Vagina (tissue), 2 donors: ENCODE measurements at regions not wholly inside any gene's neighbourhood (a gene's known extent, or its start where the extent isn't known, plus 50 kb on each side); places are given as distances from the start of the nearest gene placed in this dataset.

Experiments used
- DNase-seq, 2 donors: peaks; one replicate each; pipeline ENCODE4 v3.0.0-alpha.2; 2017; ENCODE audit errors: extremely low spot score in 2 of 2
- H3K27ac ChIP-seq: fragments of 200-600 bp; sonication (generic); one replicate; pipeline ENCODE4 v1.5.1; 2019
- H3K27me3 ChIP-seq: fragments of 200-600 bp; sonication (generic); one replicate; pipeline ENCODE4 v1.5.1; 2019
- H3K36me3 ChIP-seq, 2 donors: fragments of 200-600 bp; sonication (generic); one replicate each; pipeline ENCODE4 v1.5.1; 2017 to 2019
- H3K4me1 ChIP-seq: fragments of 200-600 bp; sonication (generic); one replicate; pipeline ENCODE4 v1.5.1; 2019
- H3K4me3 ChIP-seq, 2 donors: fragments of 200-600 bp; sonication (generic); 1 replicate in 1 of 2; 2 replicates in 1 of 2; pipeline ENCODE4 v1.5.1; 2016 to 2019
- H3K9me3 ChIP-seq: fragments of 200-600 bp; sonication (generic); one replicate; pipeline ENCODE4 v1.5.1; 2019
- CTCF ChIP-seq, 3 experiments: fragments of 450-650 bp in 2 of 3; fragments of 200-600 bp in 1 of 3; sonication (generic) in 1 of 3; IDR thresholded peaks; one replicate each; pipeline ENCODE4 v1.5.1; 2017 to 2019; ENCODE audit warnings: antibody characterized with exemption in 3 of 3, mild to moderate bottlenecking in 2 of 3, moderate library complexity in 2 of 3
- POLR2A ChIP-seq, 2 donors: fragments of 450-650 bp; IDR thresholded peaks; one replicate each; pipeline ENCODE4 v1.6.1; 2017; ENCODE audit warnings: antibody characterized with exemption in 2 of 2, mild to moderate bottlenecking in 2 of 2, moderate library complexity in 2 of 2
- POLR2AphosphoS5 ChIP-seq, 2 donors: sonication (generic); formaldehyde crosslinking; IDR thresholded peaks; one replicate each; pipeline ENCODE4 v1.9.0; 2017; ENCODE audit warnings: antibody characterized with exemption in 2 of 2, mild to moderate bottlenecking in 2 of 2, low read depth in 1 of 2; ENCODE audit not compliant: insufficient read depth in 1 of 2
- intact Hi-C: fragments of 100-400 bp; cut with DNase I; formaldehyde crosslinking; loops from one replicate; pipeline ENCODE4 v1.15.1; 2023

- Histone ChIP-seq H3K27me3 (no peaks in the 10 kb centered on the region), H3K9me3 (no peaks in the 10 kb centered on the region), H3K27ac (no peak overlapping the region), H3K4me3 (no peak overlapping the region), H3K4me1 (no peaks in the 10 kb centered on the region), H3K36me3 (no peaks in the 10 kb centered on the region)
- TF ChIP-seq POLR2A (IDR thresholded peaks at IDR 0.05) (no peak), CTCF (IDR thresholded peaks at IDR 0.05) (no peak), POLR2AphosphoS5 (IDR thresholded peaks at IDR 0.05; ENCODE audit: insufficient read depth in 1 of 2, low read depth in 1 of 2) (no peak)
- DNase-seq, result no peak
- intact Hi-C loops, result no loop called here
Measured at GRCh38 chr5:159412284-159413046, 82.2 kb upstream of the IL12B start.

GRCh38 chr5:159414021-159414420 is 83.7 kb upstream of the IL12B start:
- Histone ChIP-seq H3K4me3 (no peak overlapping the region), H3K27ac (no peak overlapping the region), H3K27me3 (no peaks in the 10 kb centered on the region), H3K36me3 (no peaks in the 10 kb centered on the region), H3K4me1 (no peaks in the 10 kb centered on the region), H3K9me3 (no peaks in the 10 kb centered on the region)
- no peak for DNase-seq
- TF ChIP-seq POLR2AphosphoS5 (IDR thresholded peaks at IDR 0.05; ENCODE audit: insufficient read depth in 1 of 2, low read depth in 1 of 2) (no peak), POLR2A (IDR thresholded peaks at IDR 0.05) (no peak), CTCF (IDR thresholded peaks at IDR 0.05) (no peak)
- intact Hi-C loops, result no loop called here

- H3K36me3 ChIP-seq, result no peaks in the 10 kb centered on the region
- no peaks in the 10 kb centered on the region for H3K9me3 ChIP-seq
- TF ChIP-seq POLR2AphosphoS5 (IDR thresholded peaks at IDR 0.05; ENCODE audit: insufficient read depth in 1 of 2, low read depth in 1 of 2) (no peak), CTCF (IDR thresholded peaks at IDR 0.05) (no peak), POLR2A (IDR thresholded peaks at IDR 0.05) (no peak)
- no peaks in the 10 kb centered on the region for H3K27me3 ChIP-seq
- no peaks in the 10 kb centered on the region for H3K4me1 ChIP-seq
- no peak overlapping the region for H3K27ac ChIP-seq
- intact Hi-C loops, result no loop called here
- no peak overlapping the region for H3K4me3 ChIP-seq
- no peak for DNase-seq
Measured at GRCh38 chr5:159415301-159415937, 85.1 kb upstream of the IL12B start.

GRCh38 chr5:159416438-159416837 is 86.2 kb upstream of the IL12B start:
- no peak for DNase-seq
- H3K4me3 ChIP-seq, result no peak overlapping the region
- no peaks in the 10 kb centered on the region for H3K36me3 ChIP-seq
- H3K9me3 ChIP-seq, result no peaks in the 10 kb centered on the region
- no peaks in the 10 kb centered on the region for H3K4me1 ChIP-seq
- no peak for TF ChIP-seq POLR2AphosphoS5 (IDR thresholded peaks at IDR 0.05; ENCODE audit: insufficient read depth in 1 of 2, low read depth in 1 of 2)
- TF ChIP-seq CTCF (IDR thresholded peaks at IDR 0.05), result no peak
- TF ChIP-seq POLR2A (IDR thresholded peaks at IDR 0.05), result no peak
- no peaks in the 10 kb centered on the region for H3K27me3 ChIP-seq
- intact Hi-C loops, result no loop called here
- H3K27ac ChIP-seq, result no peak overlapping the region

- Histone ChIP-seq H3K4me1 (no peaks in the 10 kb centered on the region), H3K27ac (no peak overlapping the region), H3K27me3 (no peaks in the 10 kb centered on the region), H3K36me3 (no peaks in the 10 kb centered on the region), H3K4me3 (no peak overlapping the region), H3K9me3 (no peaks in the 10 kb centered on the region)
- DNase-seq, result no peak
- TF ChIP-seq POLR2AphosphoS5 (IDR thresholded peaks at IDR 0.05; ENCODE audit: insufficient read depth in 1 of 2, low read depth in 1 of 2) (no peak), CTCF (IDR thresholded peaks at IDR 0.05) (no peak), POLR2A (IDR thresholded peaks at IDR 0.05) (no peak)
- intact Hi-C loops, result no loop called here
Measured at GRCh38 chr5:159417170-159417569, 86.9 kb upstream of the IL12B start.
